ENCODE measurements at regions not wholly inside any gene's neighbourhood (a gene's known extent, or its start where the extent isn't known, plus 50 kb on each side); places are given as distances from the start of the nearest gene placed in this dataset.

GRCh38 chr10:128472196-128472595 is 346.0 kb upstream of the MKI67 start:
- no peak for DNase-seq (ENCODE audit: low spot score)
- Histone ChIP-seq H3K18ac (ENCODE audit: low read length) (no peak overlapping the region), H3K4ac (ENCODE audit: low read length) (no peak overlapping the region), H3K36me3 (replicated peaks in 1 of 2; ENCODE audit: control insufficient read depth in 2 of 2, insufficient read depth in 2 of 2, low read length in 2 of 2) (no peaks in the 10 kb centered on the region), H3K4me1 (ENCODE audit: control insufficient read depth in 2 of 2, insufficient read depth in 1 of 2, low read depth in 1 of 2, low read length in 2 of 2) (peaks cover 0 to 2% of the 10 kb centered on the region in 2 donors), H2BK15ac (ENCODE audit: low read length) (no peak overlapping the region), H3K9ac (ENCODE audit: low read depth, low read length, poor library complexity) (no peak overlapping the region), H3K23ac (ENCODE audit: low read depth, low read length, poor library complexity) (no peak overlapping the region), H3K79me1 (ENCODE audit: low read depth, low read length) (no peaks in the 10 kb centered on the region), H2AFZ (ENCODE audit: low read length) (no peak overlapping the region), H3K4me2 (ENCODE audit: insufficient read depth, low read length, poor library complexity, severe bottlenecking) (no peak overlapping the region), H3K27ac (replicated peaks; ENCODE audit: low read length) (no peak overlapping the region), H3K4me3 (ENCODE audit: low read length in 2 of 2) (peak overlapping the region in 1 of 2 donors; percentile 23), H2AK5ac (ENCODE audit: low read depth, low read length) (no peak overlapping the region), H4K91ac (ENCODE audit: low read depth, low read length, poor library complexity) (no peak overlapping the region), H3K9me3 (replicated peaks in 1 of 2; ENCODE audit: control insufficient read depth in 2 of 2, insufficient read depth in 1 of 2, low read depth in 1 of 2, low read length in 2 of 2) (peaks cover 0 to 4% of the 10 kb centered on the region in 2 donors), H3K27me3 (ENCODE audit: control insufficient read depth in 3 of 3, insufficient read depth in 3 of 3, low read depth in 1 of 3, low read length in 3 of 3) (no peaks in the 10 kb centered on the region), H4K8ac (ENCODE audit: low read depth, low read length) (no peak overlapping the region), H2BK12ac (ENCODE audit: low read length) (no peak overlapping the region), H3K14ac (ENCODE audit: low read length) (no peak overlapping the region), H2BK5ac (ENCODE audit: low read length) (no peak overlapping the region), H2BK120ac (ENCODE audit: low read depth, low read length) (no peak overlapping the region)
- WGBS, 2 donors (ENCODE audit: extremely low coverage in 2 of 2, insufficient read length in 2 of 2, insufficient replicate concordance in 1 of 2), result no CpG with 5 or more reads among the region's 11 CpGs

GRCh38 chr10:128473396-128473795 is 347.2 kb upstream of the MKI67 start:
- Histone ChIP-seq H3K9me3 (replicated peaks in 1 of 2; ENCODE audit: control insufficient read depth in 2 of 2, insufficient read depth in 1 of 2, low read depth in 1 of 2, low read length in 2 of 2) (peaks cover 0 to 4% of the 10 kb centered on the region in 2 donors), H3K36me3 (replicated peaks in 1 of 2; ENCODE audit: control insufficient read depth in 2 of 2, insufficient read depth in 2 of 2, low read length in 2 of 2) (no peaks in the 10 kb centered on the region), H2BK120ac (ENCODE audit: low read depth, low read length) (no peak overlapping the region), H3K27ac (replicated peaks; ENCODE audit: low read length) (no peak overlapping the region), H3K4ac (ENCODE audit: low read length) (no peak overlapping the region), H2AFZ (ENCODE audit: low read length) (no peak overlapping the region), H2BK15ac (ENCODE audit: low read length) (no peak overlapping the region), H4K8ac (ENCODE audit: low read depth, low read length) (no peak overlapping the region), H3K14ac (ENCODE audit: low read length) (no peak overlapping the region), H3K4me2 (ENCODE audit: insufficient read depth, low read length, poor library complexity, severe bottlenecking) (no peak overlapping the region), H3K4me3 (ENCODE audit: low read length in 2 of 2) (no peak overlapping the region), H2BK12ac (ENCODE audit: low read length) (no peak overlapping the region), H3K27me3 (ENCODE audit: control insufficient read depth in 3 of 3, insufficient read depth in 3 of 3, low read depth in 1 of 3, low read length in 3 of 3) (no peaks in the 10 kb centered on the region), H3K18ac (ENCODE audit: low read length) (no peak overlapping the region), H4K91ac (ENCODE audit: low read depth, low read length, poor library complexity) (no peak overlapping the region), H2AK5ac (ENCODE audit: low read depth, low read length) (no peak overlapping the region), H3K9ac (ENCODE audit: low read depth, low read length, poor library complexity) (no peak overlapping the region), H3K4me1 (ENCODE audit: control insufficient read depth in 2 of 2, insufficient read depth in 1 of 2, low read depth in 1 of 2, low read length in 2 of 2) (peaks cover 0 to 2% of the 10 kb centered on the region in 2 donors), H2BK5ac (ENCODE audit: low read length) (no peak overlapping the region), H3K79me1 (ENCODE audit: low read depth, low read length) (no peaks in the 10 kb centered on the region), H3K23ac (ENCODE audit: low read depth, low read length, poor library complexity) (no peak overlapping the region)
- DNase-seq (ENCODE audit: low spot score), result no peak
- WGBS, 2 donors (ENCODE audit: extremely low coverage in 2 of 2, insufficient read length in 2 of 2, insufficient replicate concordance in 1 of 2), result no CpG with 5 or more reads among the region's 11 CpGs

GRCh38 chr10:128473911-128474310 is 347.7 kb upstream of the MKI67 start:
- no peak overlapping the region for H3K9ac ChIP-seq (ENCODE audit: low read depth, low read length, poor library complexity)
- no peak overlapping the region for H4K8ac ChIP-seq (ENCODE audit: low read depth, low read length)
- peaks cover 0 to 2% of the 10 kb centered on the region in 2 donors for H3K4me1 ChIP-seq (ENCODE audit: control insufficient read depth in 2 of 2, insufficient read depth in 1 of 2, low read depth in 1 of 2, low read length in 2 of 2)
- H2AK5ac ChIP-seq (ENCODE audit: low read depth, low read length), result no peak overlapping the region
- H3K4me2 ChIP-seq (ENCODE audit: insufficient read depth, low read length, poor library complexity, severe bottlenecking), result no peak overlapping the region
- H2BK12ac ChIP-seq (ENCODE audit: low read length), result no peak overlapping the region
- no peak overlapping the region for H3K18ac ChIP-seq (ENCODE audit: low read length)
- no peak overlapping the region for H3K4ac ChIP-seq (ENCODE audit: low read length)
- no peak overlapping the region for H2BK15ac ChIP-seq (ENCODE audit: low read length)
- H3K36me3 ChIP-seq (replicated peaks in 1 of 2; ENCODE audit: control insufficient read depth in 2 of 2, insufficient read depth in 2 of 2, low read length in 2 of 2), result no peaks in the 10 kb centered on the region
- no peak overlapping the region for H3K23ac ChIP-seq (ENCODE audit: low read depth, low read length, poor library complexity)
- no peak overlapping the region for H2BK120ac ChIP-seq (ENCODE audit: low read depth, low read length)
- H3K27me3 ChIP-seq (ENCODE audit: control insufficient read depth in 3 of 3, insufficient read depth in 3 of 3, low read depth in 1 of 3, low read length in 3 of 3), result no peaks in the 10 kb centered on the region
- H3K14ac ChIP-seq (ENCODE audit: low read length), result no peak overlapping the region
- H3K79me1 ChIP-seq (ENCODE audit: low read depth, low read length), result no peaks in the 10 kb centered on the region
- H4K91ac ChIP-seq (ENCODE audit: low read depth, low read length, poor library complexity), result no peak overlapping the region
- peaks cover 0 to 4% of the 10 kb centered on the region in 2 donors for H3K9me3 ChIP-seq (replicated peaks in 1 of 2; ENCODE audit: control insufficient read depth in 2 of 2, insufficient read depth in 1 of 2, low read depth in 1 of 2, low read length in 2 of 2)
- H3K4me3 ChIP-seq (ENCODE audit: low read length in 2 of 2), result no peak overlapping the region
- H2AFZ ChIP-seq (ENCODE audit: low read length), result no peak overlapping the region
- no CpG with 5 or more reads among the region's 8 CpGs for WGBS, 2 donors (ENCODE audit: extremely low coverage in 2 of 2, insufficient read length in 2 of 2, insufficient replicate concordance in 1 of 2)
- no peak overlapping the region for H3K27ac ChIP-seq (replicated peaks; ENCODE audit: low read length)
- no peak for DNase-seq (ENCODE audit: low spot score)
- H2BK5ac ChIP-seq (ENCODE audit: low read length), result no peak overlapping the region

- Histone ChIP-seq H2BK15ac (ENCODE audit: low read length) (no peak overlapping the region), H3K4me2 (ENCODE audit: insufficient read depth, low read length, poor library complexity, severe bottlenecking) (no peak overlapping the region), H3K18ac (ENCODE audit: low read length) (no peak overlapping the region), H3K79me1 (ENCODE audit: low read depth, low read length) (no peaks in the 10 kb centered on the region), H2BK120ac (ENCODE audit: low read depth, low read length) (no peak overlapping the region), H3K4ac (ENCODE audit: low read length) (no peak overlapping the region), H3K4me3 (ENCODE audit: low read length in 2 of 2) (no peak overlapping the region), H3K27me3 (ENCODE audit: control insufficient read depth in 3 of 3, insufficient read depth in 3 of 3, low read depth in 1 of 3, low read length in 3 of 3) (no peaks in the 10 kb centered on the region), H2AFZ (ENCODE audit: low read length) (no peak overlapping the region), H3K14ac (ENCODE audit: low read length) (no peak overlapping the region), H3K9ac (ENCODE audit: low read depth, low read length, poor library complexity) (no peak overlapping the region), H4K8ac (ENCODE audit: low read depth, low read length) (no peak overlapping the region), H3K4me1 (ENCODE audit: control insufficient read depth in 2 of 2, insufficient read depth in 1 of 2, low read depth in 1 of 2, low read length in 2 of 2) (peaks cover 0 to 2% of the 10 kb centered on the region in 2 donors), H2AK5ac (ENCODE audit: low read depth, low read length) (no peak overlapping the region), H3K9me3 (replicated peaks in 1 of 2; ENCODE audit: control insufficient read depth in 2 of 2, insufficient read depth in 1 of 2, low read depth in 1 of 2, low read length in 2 of 2) (peaks cover 0 to 4% of the 10 kb centered on the region in 2 donors), H3K36me3 (replicated peaks in 1 of 2; ENCODE audit: control insufficient read depth in 2 of 2, insufficient read depth in 2 of 2, low read length in 2 of 2) (no peaks in the 10 kb centered on the region), H2BK12ac (ENCODE audit: low read length) (no peak overlapping the region), H3K27ac (replicated peaks; ENCODE audit: low read length) (no peak overlapping the region), H3K23ac (ENCODE audit: low read depth, low read length, poor library complexity) (no peak overlapping the region), H2BK5ac (ENCODE audit: low read length) (peak overlapping the region; percentile 49), H4K91ac (ENCODE audit: low read depth, low read length, poor library complexity) (no peak overlapping the region)
- WGBS, 2 donors (ENCODE audit: extremely low coverage in 2 of 2, insufficient read length in 2 of 2, insufficient replicate concordance in 1 of 2), result no CpG with 5 or more reads among the region's 6 CpGs
- DNase-seq (ENCODE audit: low spot score), result no peak
Measured at GRCh38 chr10:128474571-128474970, 348.3 kb upstream of the MKI67 start.

Measured in neuronal stem cell (in vitro differentiated cells).